ENCODE measurements at regions not wholly inside any gene's neighbourhood (a gene's known extent, or its start where the extent isn't known, plus 50 kb on each side); places are given as distances from the start of the nearest gene placed in this dataset.

DNA sequence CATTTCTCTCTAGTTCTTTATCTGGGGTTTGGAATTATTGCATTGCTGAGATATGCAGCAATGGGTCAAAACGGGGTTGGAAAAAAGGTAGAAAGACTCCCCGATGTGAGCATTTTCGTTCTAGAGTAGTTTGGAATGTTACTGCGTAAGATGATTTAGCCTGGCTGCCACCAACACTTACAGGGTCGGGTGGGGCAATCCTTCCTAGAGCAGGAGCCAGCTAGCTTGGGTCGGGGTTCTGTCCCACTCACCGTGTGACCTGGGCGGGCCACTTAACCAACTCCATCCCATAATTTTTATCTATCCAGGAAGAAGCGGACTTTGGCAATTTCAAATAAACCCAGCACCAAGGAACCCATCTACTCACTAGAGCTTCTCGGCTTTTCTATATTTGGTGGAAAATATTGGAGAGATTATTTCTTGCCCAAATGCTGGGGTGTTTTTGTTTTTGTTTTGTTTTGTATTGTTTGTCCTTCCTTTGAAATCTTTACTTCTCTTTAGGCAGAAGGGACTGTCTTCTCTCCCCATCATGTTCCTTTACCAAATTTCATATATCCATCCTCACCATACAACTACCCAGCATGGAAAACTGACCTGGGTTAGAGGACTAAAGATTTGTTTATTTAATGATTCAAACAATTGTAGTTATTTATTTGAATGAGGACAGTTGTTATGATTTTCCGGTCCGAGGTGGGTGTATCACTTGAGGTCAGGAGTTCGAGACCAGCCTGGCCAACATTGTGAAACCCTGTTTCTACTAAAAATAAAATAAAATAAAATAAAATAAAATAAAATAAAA, 72.4 kb downstream of the GPX5 start:
- no peak overlapping the region for H3K27ac ChIP-seq (ENCODE audit: low read depth in 1 of 2, low read length in 1 of 2)
- H3K4me3 ChIP-seq (ENCODE audit: low read length in 2 of 2): no peak overlapping the region
- no peaks in the 10 kb centered on the region for H3K9me3 ChIP-seq (ENCODE audit: control insufficient read depth in 2 of 2, insufficient read depth in 1 of 2, low read length in 1 of 2)
- no peak for DNase-seq (ENCODE audit: low read depth in 6 of 9, low spot score in 9 of 9)
- H3K4me1 ChIP-seq (ENCODE audit: control insufficient read depth in 2 of 2, insufficient read depth in 2 of 2, low read length in 2 of 2): no peaks in the 10 kb centered on the region
- H3K27me3 ChIP-seq (ENCODE audit: control insufficient read depth in 2 of 2, insufficient read depth in 1 of 2, low read length in 1 of 2): peaks cover 0 to 27% of the 10 kb centered on the region in 2 donors
- no peaks in the 10 kb centered on the region for H3K36me3 ChIP-seq (ENCODE audit: control insufficient read depth in 2 of 2, insufficient read depth in 2 of 2, low read length in 1 of 2)
- WGBS: 47% methylated on average over 13 of the region's 13 CpGs

DNA sequence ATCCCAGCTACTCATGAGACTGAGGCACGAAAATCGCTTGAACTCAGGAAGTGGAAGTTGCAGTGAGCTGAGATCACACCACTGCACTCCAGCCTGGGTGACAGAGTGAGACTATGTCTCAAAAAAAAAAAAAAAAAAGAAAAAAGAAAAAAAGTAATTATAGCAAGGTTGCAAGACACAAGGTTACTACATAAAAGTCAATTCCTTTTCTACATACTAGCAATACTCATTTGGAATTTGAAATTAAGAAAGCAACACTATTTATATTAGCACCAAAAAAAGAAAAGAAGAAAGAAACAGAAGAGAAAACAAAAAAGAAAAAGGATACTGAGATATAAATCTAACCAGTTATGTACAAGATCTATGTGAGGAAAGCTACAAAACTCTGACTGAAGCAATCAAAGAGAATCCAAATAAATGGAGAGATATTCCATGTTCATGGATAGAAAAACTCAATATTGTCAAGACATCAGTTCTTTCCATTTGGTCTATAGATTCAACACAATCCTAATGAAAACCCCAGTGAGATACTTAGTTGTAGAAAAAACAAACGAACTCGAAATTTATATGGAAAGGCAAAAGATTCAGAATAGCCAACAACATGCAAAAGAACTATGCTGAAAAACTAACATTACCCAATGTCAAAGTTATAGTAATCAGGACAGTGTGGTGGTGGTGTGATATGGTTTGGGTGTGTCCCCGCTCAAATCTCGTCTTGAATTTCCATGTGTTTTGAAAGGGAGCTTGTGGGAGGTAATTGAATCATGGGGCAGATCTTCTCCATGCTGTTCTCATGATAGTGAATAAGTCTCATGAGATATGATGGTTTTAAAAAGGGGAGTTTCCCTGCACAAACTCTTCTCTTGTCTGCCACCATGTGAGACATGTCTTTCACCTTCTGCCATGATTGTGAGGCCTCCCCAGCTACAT, 73.3 kb downstream of the GPX5 start:
- Histone ChIP-seq H3K27me3 (ENCODE audit: control insufficient read depth in 2 of 2, insufficient read depth in 1 of 2, low read length in 1 of 2) (peaks cover 0 to 22% of the 10 kb centered on the region in 2 donors), H3K4me1 (ENCODE audit: control insufficient read depth in 2 of 2, insufficient read depth in 2 of 2, low read length in 2 of 2) (no peaks in the 10 kb centered on the region), H3K36me3 (ENCODE audit: control insufficient read depth in 2 of 2, insufficient read depth in 2 of 2, low read length in 1 of 2) (no peaks in the 10 kb centered on the region), H3K4me3 (ENCODE audit: low read length in 2 of 2) (no peak overlapping the region), H3K9me3 (ENCODE audit: control insufficient read depth in 2 of 2, insufficient read depth in 1 of 2, low read length in 1 of 2) (no peaks in the 10 kb centered on the region), H3K27ac (ENCODE audit: low read depth in 1 of 2, low read length in 1 of 2) (no peak overlapping the region)
- no peak for DNase-seq (ENCODE audit: low read depth in 6 of 9, low spot score in 9 of 9)
- 83% methylated on average over 6 of the region's 6 CpGs for WGBS

DNA sequence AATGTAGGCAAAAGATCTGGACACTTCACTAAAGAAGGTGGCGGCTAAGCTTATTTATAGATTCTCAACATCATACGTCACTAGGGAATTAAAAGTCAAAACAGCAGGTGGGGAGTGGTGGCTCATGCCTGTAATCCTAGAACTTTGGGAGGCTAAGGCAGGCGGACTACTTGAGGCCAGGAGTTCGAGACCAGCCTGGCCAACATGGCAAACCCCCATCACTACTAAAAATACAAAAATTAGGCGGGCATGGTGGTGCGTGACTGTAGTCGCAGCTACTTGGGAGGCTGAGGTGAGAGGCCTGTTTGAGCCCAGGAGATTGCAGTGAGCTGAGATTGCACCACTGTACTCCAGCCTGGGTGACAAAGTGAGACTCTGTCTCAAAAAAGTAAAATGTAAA, 74.6 kb downstream of the GPX5 start:
- WGBS: 95% methylated on average over 7 of the region's 7 CpGs
- Histone ChIP-seq H3K27me3 (ENCODE audit: control insufficient read depth in 2 of 2, insufficient read depth in 1 of 2, low read length in 1 of 2) (peaks cover 0 to 26% of the 10 kb centered on the region in 2 donors), H3K36me3 (ENCODE audit: control insufficient read depth in 2 of 2, insufficient read depth in 2 of 2, low read length in 1 of 2) (no peaks in the 10 kb centered on the region), H3K4me3 (ENCODE audit: low read length in 2 of 2) (no peak overlapping the region), H3K9me3 (ENCODE audit: control insufficient read depth in 2 of 2, insufficient read depth in 1 of 2, low read length in 1 of 2) (no peaks in the 10 kb centered on the region), H3K27ac (ENCODE audit: low read depth in 1 of 2, low read length in 1 of 2) (no peak overlapping the region), H3K4me1 (ENCODE audit: control insufficient read depth in 2 of 2, insufficient read depth in 2 of 2, low read length in 2 of 2) (no peaks in the 10 kb centered on the region)
- DNase-seq (ENCODE audit: low read depth in 6 of 9, low spot score in 9 of 9): no peak

DNA sequence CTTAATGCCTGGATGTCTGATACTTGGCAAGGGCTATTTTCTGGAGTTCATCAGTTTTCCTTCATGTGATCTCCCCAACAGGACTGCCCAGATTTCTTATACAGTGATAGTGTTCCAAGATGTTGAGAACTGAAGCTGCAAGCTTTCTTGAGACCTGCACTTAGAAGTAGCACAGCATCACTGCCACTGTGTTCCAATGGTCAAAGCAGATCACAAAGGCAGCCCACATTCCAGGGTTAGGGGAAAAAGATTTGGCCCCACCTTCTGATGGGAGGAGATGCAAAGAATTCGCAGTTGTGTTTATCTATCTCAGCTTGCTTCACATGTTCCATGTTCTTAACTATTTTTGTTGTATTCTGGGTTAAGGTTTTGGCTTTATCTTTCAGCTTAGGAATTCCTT, 78.2 kb downstream of the GPX5 start:
- no peaks in the 10 kb centered on the region for H3K36me3 ChIP-seq (ENCODE audit: control insufficient read depth in 2 of 2, insufficient read depth in 2 of 2, low read length in 1 of 2)
- no peaks in the 10 kb centered on the region for H3K9me3 ChIP-seq (ENCODE audit: control insufficient read depth in 2 of 2, insufficient read depth in 1 of 2, low read length in 1 of 2)
- H3K4me3 ChIP-seq (ENCODE audit: low read length in 2 of 2): no peak overlapping the region
- no peak for DNase-seq (ENCODE audit: low read depth in 6 of 9, low spot score in 9 of 9)
- WGBS: 53% methylated on average over 1 of the region's 1 CpG
- peaks cover 10 to 30% of the 10 kb centered on the region in 2 donors for H3K27me3 ChIP-seq (ENCODE audit: control insufficient read depth in 2 of 2, insufficient read depth in 1 of 2, low read length in 1 of 2)
- H3K27ac ChIP-seq (ENCODE audit: low read depth in 1 of 2, low read length in 1 of 2): no peak overlapping the region
- peaks cover 0 to 10% of the 10 kb centered on the region in 2 donors for H3K4me1 ChIP-seq (ENCODE audit: control insufficient read depth in 2 of 2, insufficient read depth in 2 of 2, low read length in 2 of 2)

DNA sequence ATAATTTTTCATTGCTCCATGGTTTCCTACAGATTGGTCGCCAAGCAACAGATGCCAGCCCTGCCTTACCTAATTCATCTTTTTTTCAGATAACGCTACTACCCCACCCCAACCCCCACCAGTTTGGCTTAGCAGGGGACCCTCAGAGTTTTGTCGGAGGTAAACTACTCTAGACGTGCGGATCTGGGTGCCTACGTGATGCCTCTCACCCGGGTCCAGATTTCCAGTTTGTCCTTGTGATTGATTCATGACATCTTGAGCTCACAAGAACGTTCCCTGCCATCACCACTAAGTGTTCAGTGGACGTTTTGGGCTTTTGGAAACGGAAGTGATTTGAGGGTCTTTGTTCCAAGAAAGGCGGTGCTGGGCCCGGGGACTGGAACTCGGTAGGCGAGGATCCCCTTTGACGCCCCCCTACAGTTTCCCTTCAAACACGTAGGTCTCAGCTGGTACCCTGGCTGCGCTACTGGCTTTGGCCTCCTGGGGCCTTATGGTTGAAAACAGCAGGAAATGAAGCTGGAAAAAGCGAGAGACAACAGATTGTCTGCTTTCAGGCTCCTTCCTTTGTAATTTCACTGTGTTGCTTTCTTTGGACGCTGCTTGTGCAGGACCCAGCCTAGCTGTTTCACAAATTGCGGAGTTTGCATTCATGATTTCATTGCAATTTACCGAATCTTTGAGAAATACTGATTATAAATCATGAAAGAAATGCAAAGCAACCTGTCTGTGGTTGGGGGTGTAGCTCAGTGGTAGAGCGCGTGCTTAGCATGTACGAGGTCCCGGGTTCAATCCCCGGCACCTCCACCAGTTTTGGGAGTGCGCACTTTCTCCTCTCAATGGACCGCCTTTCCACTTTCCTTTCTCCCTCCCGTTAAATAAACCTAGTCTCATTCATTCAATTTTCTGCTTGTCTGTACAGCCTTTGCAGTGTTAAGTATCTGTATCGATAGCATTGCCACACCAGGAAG, 81.0 kb downstream of the GPX5 start:
- Histone ChIP-seq H3K36me3 (ENCODE audit: control insufficient read depth in 2 of 2, insufficient read depth in 2 of 2, low read length in 1 of 2) (no peaks in the 10 kb centered on the region), H3K27me3 (ENCODE audit: control insufficient read depth in 2 of 2, insufficient read depth in 1 of 2, low read length in 1 of 2) (peaks cover 10 to 31% of the 10 kb centered on the region in 2 donors), H3K4me3 (ENCODE audit: low read length in 2 of 2) (peak overlapping the region in 1 of 2 donors; percentile 14), H3K4me1 (ENCODE audit: control insufficient read depth in 2 of 2, insufficient read depth in 2 of 2, low read length in 2 of 2) (peaks cover 0 to 10% of the 10 kb centered on the region in 2 donors), H3K27ac (ENCODE audit: low read depth in 1 of 2, low read length in 1 of 2) (no peak overlapping the region), H3K9me3 (ENCODE audit: control insufficient read depth in 2 of 2, insufficient read depth in 1 of 2, low read length in 1 of 2) (no peaks in the 10 kb centered on the region)
- 8% methylated on average over 30 of the region's 30 CpGs for WGBS
- DNase-seq (ENCODE audit: low read depth in 6 of 9, low spot score in 9 of 9): peak in 2 of 9 donors; percentile 23 to 43

DNA sequence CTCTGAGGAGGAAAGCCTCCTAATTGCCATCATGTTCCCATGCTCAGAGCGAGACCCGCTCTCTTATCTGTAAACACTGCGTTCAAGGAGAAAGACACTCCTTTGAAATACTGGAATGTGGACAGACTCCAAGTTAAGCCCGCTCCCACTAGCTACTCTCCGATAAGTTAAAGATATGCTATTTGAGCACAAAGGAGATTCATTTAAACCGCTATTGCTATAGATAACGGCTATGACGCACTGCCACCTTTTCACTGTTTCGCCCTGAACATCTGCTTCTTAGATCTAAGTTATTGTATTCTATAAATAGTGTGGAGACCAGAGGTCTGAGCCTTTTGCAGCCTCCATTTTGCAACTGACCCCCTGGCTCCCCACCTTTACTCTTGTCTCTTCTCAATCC, 82.3 kb downstream of the GPX5 start:
- DNase-seq (ENCODE audit: low read depth in 6 of 9, low spot score in 9 of 9): no peak
- WGBS: 86% methylated on average over 9 of the region's 9 CpGs
- no peaks in the 10 kb centered on the region for H3K36me3 ChIP-seq (ENCODE audit: control insufficient read depth in 2 of 2, insufficient read depth in 2 of 2, low read length in 1 of 2)
- H3K27ac ChIP-seq (ENCODE audit: low read depth in 1 of 2, low read length in 1 of 2): no peak overlapping the region
- no peak overlapping the region for H3K4me3 ChIP-seq (ENCODE audit: low read length in 2 of 2)
- peaks cover 0 to 10% of the 10 kb centered on the region in 2 donors for H3K4me1 ChIP-seq (ENCODE audit: control insufficient read depth in 2 of 2, insufficient read depth in 2 of 2, low read length in 2 of 2)
- no peaks in the 10 kb centered on the region for H3K9me3 ChIP-seq (ENCODE audit: control insufficient read depth in 2 of 2, insufficient read depth in 1 of 2, low read length in 1 of 2)
- H3K27me3 ChIP-seq (ENCODE audit: control insufficient read depth in 2 of 2, insufficient read depth in 1 of 2, low read length in 1 of 2): peaks cover 10 to 31% of the 10 kb centered on the region in 2 donors

DNA sequence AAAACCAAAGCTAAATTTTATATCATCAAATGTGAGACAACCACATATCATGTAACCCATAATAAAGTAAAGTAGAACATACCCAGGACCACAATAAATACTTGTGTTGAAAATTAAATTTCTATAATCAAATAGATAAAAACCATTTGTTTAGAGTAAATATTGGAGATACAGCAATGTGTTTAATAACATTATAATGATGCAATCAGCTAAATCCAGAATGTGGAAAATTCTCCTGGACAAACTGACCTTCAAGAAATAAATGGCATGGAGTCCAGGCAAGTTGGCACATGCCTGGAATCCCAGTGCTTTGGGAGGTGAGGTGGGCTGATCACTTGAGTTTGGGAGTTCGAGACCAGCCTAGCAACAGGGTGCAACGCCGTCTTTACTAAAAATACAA, 84.0 kb downstream of the GPX5 start:
- Histone ChIP-seq H3K9me3 (ENCODE audit: control insufficient read depth in 2 of 2, insufficient read depth in 1 of 2, low read length in 1 of 2) (no peaks in the 10 kb centered on the region), H3K4me3 (ENCODE audit: low read length in 2 of 2) (no peak overlapping the region), H3K27me3 (ENCODE audit: control insufficient read depth in 2 of 2, insufficient read depth in 1 of 2, low read length in 1 of 2) (peaks cover 10 to 32% of the 10 kb centered on the region in 2 donors), H3K27ac (ENCODE audit: low read depth in 1 of 2, low read length in 1 of 2) (no peak overlapping the region), H3K36me3 (ENCODE audit: control insufficient read depth in 2 of 2, insufficient read depth in 2 of 2, low read length in 1 of 2) (no peaks in the 10 kb centered on the region), H3K4me1 (ENCODE audit: control insufficient read depth in 2 of 2, insufficient read depth in 2 of 2, low read length in 2 of 2) (peaks cover 0 to 10% of the 10 kb centered on the region in 2 donors)
- no peak for DNase-seq (ENCODE audit: low read depth in 6 of 9, low spot score in 9 of 9)
- 98% methylated on average over 3 of the region's 3 CpGs for WGBS

DNA sequence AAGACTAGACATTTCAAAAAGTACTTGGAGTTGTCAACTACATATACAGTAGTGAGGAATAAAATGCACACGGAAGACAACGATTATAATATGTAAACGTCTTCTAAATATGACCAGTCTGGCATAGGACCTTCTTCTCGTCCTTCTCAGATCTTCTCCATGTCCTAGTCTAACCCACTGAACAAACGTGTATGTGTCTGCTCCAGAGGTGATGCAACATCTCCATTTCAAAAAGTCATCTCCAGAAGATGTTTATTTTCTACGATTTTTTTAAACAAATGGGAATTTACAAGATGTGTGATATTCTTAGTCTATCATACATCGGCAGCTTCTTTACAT, 89.9 kb downstream of the GPX5 start:
- Histone ChIP-seq H3K4me3 (ENCODE audit: low read length in 2 of 2) (no peak overlapping the region), H3K27ac (ENCODE audit: low read depth in 1 of 2, low read length in 1 of 2) (no peak overlapping the region), H3K4me1 (ENCODE audit: control insufficient read depth in 2 of 2, insufficient read depth in 2 of 2, low read length in 2 of 2) (no peaks in the 10 kb centered on the region), H3K36me3 (ENCODE audit: control insufficient read depth in 2 of 2, insufficient read depth in 2 of 2, low read length in 1 of 2) (no peaks in the 10 kb centered on the region), H3K9me3 (ENCODE audit: control insufficient read depth in 2 of 2, insufficient read depth in 1 of 2, low read length in 1 of 2) (no peaks in the 10 kb centered on the region), H3K27me3 (ENCODE audit: control insufficient read depth in 2 of 2, insufficient read depth in 1 of 2, low read length in 1 of 2) (peaks cover 8 to 38% of the 10 kb centered on the region in 2 donors)
- no peak for DNase-seq (ENCODE audit: low read depth in 6 of 9, low spot score in 9 of 9)
- WGBS: 95% methylated on average over 7 of the region's 7 CpGs

Measured in thymus (tissue), 11 donors.